Stimulated activated CD8-positive, alpha-beta memory T cell treated with anti-CD3 and anti-CD28 coated beads, Interleukin-4, amount 100 ng/mL, for 4 hours (primary cell): ENCODE measurements at regions not wholly inside any gene's neighbourhood (a gene's known extent, or its start where the extent isn't known, plus 50 kb on each side); places are given as distances from the start of the nearest gene placed in this dataset.
A peak's percentile ranks its signal among the peaks of the same experiment; 100 is the strongest.

ENCODE experiments used
- DNase-seq, 2 donors: peaks; one replicate each; pipeline ENCODE4 v3.0.0-alpha.2; 2020; ENCODE audit warnings: low read depth in 2 of 2, low spot score in 1 of 2

DNA sequence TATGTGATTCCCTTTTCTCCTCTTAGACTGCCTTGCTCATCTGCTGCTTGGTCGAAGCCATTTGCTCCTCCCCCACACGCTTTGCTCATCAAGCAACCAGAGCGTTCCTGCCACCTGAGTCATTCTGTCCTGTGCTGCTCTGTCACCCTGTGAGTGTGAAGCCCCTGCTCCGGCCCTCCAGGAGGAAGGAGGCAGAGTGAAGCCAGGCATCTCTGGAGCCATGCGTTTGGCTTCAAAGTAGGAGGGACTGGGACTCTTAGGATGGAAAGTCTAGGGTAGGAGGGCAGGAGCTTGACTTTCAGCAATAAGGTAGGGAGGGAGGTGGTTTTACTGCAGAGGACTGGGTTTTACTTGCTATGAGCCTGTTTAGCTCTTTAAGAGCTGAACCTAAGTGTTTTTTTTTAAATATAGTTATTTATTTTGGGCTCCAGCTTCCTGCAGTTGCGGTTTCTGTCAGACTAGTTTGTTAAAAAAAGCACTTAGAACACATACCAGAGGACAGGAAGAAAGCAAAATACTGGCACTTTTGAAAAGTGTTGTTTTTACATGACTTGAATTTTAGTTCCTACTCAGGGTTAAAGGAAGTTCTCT is 63.6 kb downstream of the SPINK2 start:
- peak; percentile 44 to 70 for DNase-seq

- no peak for DNase-seq
Observed at GRCh38 chr4:56757261-56757746, 64.2 kb downstream of the SPINK2 start.

DNA sequence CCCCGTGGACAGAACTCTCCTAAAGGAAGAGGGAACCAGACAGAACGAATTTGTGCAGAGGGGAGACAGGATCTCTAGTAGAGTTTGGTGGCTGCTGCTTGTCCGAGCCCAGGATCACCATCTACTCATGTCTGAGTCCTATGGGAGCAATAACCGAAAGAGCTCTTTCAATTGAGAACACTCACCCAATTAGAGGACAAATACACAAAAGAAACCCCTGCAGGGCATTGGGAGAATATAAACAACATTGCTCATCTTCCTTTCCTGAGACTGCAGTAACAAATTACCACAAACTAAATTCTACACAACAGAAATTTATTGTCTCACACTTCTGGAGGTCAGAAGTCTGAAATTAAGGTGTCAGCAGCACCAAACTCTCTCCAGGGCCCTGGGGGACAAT is 65.6 kb downstream of the SPINK2 start:
- no peak for DNase-seq

- DNase-seq, result no peak
Observed at GRCh38 chr4:56752985-56753384, 68.5 kb downstream of the SPINK2 start.

- DNase-seq, result no peak
Observed at GRCh38 chr4:56750231-56750630, 69.1 kb upstream of the HOPX start.

DNA sequence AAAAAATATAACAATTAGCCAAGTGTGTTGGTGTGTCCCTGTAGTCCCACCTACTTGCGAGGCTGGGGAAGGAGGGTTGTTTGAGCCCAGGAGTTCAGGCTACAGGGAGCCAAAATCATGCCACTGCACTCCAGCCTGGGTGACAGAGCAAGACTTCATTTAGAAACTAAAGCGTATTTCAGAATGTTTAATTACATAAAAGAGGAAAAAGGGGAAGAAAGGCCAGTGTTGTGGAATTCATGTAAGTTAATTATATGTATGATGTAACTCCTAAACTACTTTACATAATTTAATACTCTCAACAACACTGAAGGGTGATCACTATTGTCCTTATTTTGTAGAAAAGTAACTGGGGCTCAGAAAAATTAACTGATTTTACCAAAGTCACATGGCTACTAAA is 67.2 kb upstream of the HOPX start:
- DNase-seq, result no peak

DNA sequence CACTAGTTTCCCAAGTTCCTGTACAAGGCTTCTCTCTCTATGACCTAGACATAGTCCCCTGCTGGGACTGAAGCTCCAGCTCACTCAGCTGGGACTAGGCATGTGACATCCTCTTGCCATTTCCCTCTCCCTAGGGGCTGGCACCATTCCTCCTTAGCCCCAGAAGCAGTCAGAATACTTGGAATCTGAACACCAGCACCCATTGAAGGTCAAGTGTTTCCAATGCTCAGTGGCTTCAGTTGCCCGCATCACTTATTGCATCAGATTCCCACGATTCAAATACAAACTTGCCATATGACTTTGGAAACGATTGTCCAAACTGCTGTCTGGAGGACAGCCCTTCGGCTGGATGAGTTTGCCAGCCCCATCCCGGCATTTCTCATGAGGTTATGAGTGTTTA is 65.5 kb upstream of the HOPX start:
- no peak for DNase-seq

- DNase-seq, result no peak
Observed at GRCh38 chr4:56745042-56745441, 63.9 kb upstream of the HOPX start.

DNA sequence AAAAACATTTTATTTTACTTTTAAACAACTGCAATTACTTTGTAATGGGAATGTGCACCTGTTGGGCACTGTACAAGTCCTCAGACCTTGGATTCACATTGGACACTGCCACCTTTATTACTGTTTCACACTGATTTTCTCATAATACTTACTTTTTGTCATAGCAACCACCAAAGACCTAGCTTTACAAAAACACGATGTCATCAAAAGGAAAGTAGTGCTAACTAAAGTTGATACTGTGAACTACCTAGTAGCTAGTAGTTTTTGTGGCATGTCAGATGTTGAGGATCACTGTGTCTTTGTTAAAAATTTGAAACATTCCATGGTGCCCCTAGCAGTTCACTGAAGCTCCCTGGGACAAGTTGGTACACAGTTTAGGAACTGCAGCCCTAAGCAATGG is 62.9 kb upstream of the HOPX start:
- no peak for DNase-seq

GRCh38 chr4:56743550-56743949 is 62.5 kb upstream of the HOPX start:
- no peak for DNase-seq

DNA sequence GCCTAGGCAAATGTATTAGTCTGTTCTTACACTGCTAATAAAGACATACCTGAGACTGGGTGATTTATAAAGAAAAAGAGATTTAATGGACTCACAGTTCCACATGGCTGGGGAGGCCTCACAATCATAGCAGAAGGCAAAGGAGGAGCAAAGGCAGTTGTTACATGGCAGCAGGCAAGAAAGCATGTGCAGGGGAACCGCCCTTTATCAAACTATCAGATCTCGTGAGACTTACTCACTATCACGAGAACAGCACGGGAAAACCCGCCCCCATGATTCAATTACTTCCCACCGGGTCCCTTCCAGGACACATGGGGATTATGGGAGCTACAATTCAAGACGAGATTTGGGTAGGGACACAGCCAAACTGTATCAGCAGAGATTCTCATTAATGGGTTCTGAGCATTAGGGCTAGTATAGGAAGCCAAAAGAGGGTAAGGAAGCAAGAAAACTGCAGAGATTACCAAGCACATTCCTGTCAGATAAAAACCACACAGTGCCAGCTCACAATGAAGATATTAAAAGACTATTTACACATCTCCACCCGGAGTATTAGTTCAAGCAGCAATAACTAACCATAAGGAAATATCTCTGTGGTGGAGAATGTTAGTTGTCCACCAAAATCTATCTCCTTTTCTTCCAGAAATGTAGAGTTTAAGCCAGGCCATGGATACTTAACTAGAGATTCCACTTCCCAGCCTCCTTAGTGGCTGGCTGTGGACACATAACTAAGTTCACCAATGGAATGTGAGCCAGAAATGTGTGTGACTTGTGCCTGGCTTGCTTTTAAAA is 61.2 kb upstream of the HOPX start:
- no peak for DNase-seq

DNA sequence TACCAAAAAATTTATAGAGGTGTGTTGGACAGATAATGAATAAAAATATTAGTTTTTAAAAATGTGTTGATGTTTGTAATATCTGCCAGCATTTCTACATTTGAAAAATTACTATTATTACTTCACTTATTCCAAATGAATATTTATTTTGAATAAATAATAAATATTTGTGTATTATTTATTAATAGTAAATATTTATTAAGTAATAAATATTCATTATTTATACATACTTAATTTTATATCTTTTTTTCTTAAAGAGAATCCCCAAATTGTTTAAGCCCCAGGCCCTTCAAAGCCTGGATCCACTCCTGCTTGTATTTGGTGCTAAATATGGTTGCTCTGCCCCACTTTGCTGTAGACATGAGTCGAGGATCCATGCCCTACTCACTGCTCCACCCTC is 60.5 kb upstream of the HOPX start:
- DNase-seq, result no peak

GRCh38 chr4:56739066-56739777 is 58.1 kb upstream of the HOPX start:
- no peak for DNase-seq

DNA sequence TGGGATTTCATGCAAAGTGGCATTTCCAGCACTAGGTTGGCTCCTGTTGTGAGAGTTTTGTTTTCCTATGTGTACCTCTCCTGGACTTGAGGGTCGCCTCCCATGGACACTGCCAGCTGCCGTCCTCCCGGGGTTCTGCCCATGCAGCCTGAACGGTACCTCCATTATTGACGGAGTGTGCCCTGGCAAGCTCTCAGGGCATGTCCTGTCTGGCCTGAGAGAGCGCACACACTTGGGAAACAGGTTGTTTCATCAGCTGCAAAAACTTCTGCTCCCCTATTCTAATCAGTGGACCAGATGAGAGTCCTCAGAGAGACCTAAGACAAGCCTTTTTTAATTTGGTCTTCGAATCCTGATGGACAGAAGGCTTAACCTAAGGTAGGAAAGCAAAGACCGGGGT is 56.6 kb upstream of the HOPX start:
- no peak for DNase-seq

GRCh38 chr4:56733352-56733751 is 52.3 kb upstream of the HOPX start:
- no peak for DNase-seq

GRCh38 chr4:56732301-56732700 is 51.2 kb upstream of the HOPX start:
- DNase-seq, result no peak

GRCh38 chr4:56731857-56732256 is 50.8 kb upstream of the HOPX start:
- no peak for DNase-seq
